DND-41 (cell line): ENCODE measurements at regions not wholly inside any gene's neighbourhood (a gene's known extent, or its start where the extent isn't known, plus 50 kb on each side); places are given as distances from the start of the nearest gene placed in this dataset.

ENCODE experiments used
- ATAC-seq: fragments of 200-7000 bp; cut with Tn5 transposase; 3 replicates; pipeline ENCODE4 v1.9.1; 2021; ENCODE audit warnings: low read depth; ENCODE audit not compliant: insufficient read depth
- DNase-seq: peaks from one replicate; pipeline ENCODE4 v3.0.0-alpha.2; 2020
- H2AFZ ChIP-seq: 2 replicates; pipeline ENCODE4 v1.6.0; 2012; ENCODE audit warnings: low read depth, low read length
- H3K27ac ChIP-seq: 2 replicates; pipeline ENCODE4 v1.5.1; 2012; ENCODE audit warnings: low read length, inconsistent platforms
- H3K27me3 ChIP-seq: fragments of 200-600 bp; sonication (generic); 2 replicates; pipeline ENCODE4 v1.6.0; 2012; ENCODE audit warnings: low read length, mild to moderate bottlenecking, inconsistent platforms; ENCODE audit not compliant: insufficient read depth, poor library complexity
- H3K36me3 ChIP-seq: 2 replicates; pipeline ENCODE4 v1.5.1; 2012; ENCODE audit warnings: low read length, inconsistent platforms; ENCODE audit not compliant: insufficient read depth
- H3K4me1 ChIP-seq: 2 replicates; pipeline ENCODE4 v1.5.1; 2012; ENCODE audit warnings: mild to moderate bottlenecking, low read length; ENCODE audit not compliant: insufficient read depth
- H3K4me2 ChIP-seq: 2 replicates; pipeline ENCODE4 v1.6.0; 2012; ENCODE audit warnings: mild to moderate bottlenecking, moderate library complexity, low read length, inconsistent platforms; ENCODE audit not compliant: insufficient read depth
- H3K4me3 ChIP-seq, 2 experiments: fragments of 200-600 bp in 1 of 2; shearing (Covaris generic) in 1 of 2; 2 replicates each; pipeline ENCODE4 v1.5.1; 2012 to 2016; ENCODE audit warnings: inconsistent platforms in 2 of 2, low read length in 2 of 2, mild to moderate bottlenecking in 2 of 2, low read depth in 1 of 2, moderate library complexity in 1 of 2
- H3K79me2 ChIP-seq: 2 replicates; pipeline ENCODE4 v1.6.0; 2012; ENCODE audit warnings: low read length, inconsistent platforms; ENCODE audit not compliant: insufficient read depth
- H3K9ac ChIP-seq: 2 replicates; pipeline ENCODE4 v1.6.0; 2012; ENCODE audit warnings: low read depth, mild to moderate bottlenecking, inconsistent platforms, low read length, moderate library complexity
- H3K9me3 ChIP-seq: 2 replicates; pipeline ENCODE4 v1.5.1; 2012; ENCODE audit warnings: low read length, moderate library complexity, mild to moderate bottlenecking, inconsistent platforms; ENCODE audit not compliant: insufficient read depth, severe bottlenecking
- H4K20me1 ChIP-seq: 2 replicates; pipeline ENCODE4 v1.6.0; 2012; ENCODE audit warnings: low read length; ENCODE audit not compliant: insufficient read depth
- CTCF ChIP-seq: IDR thresholded peaks from 2 replicates; pipeline ENCODE4 v1.5.1; 2012; ENCODE audit warnings: borderline replicate concordance, low read length, moderate library complexity, mild to moderate bottlenecking; ENCODE audit not compliant: poor library complexity, severe bottlenecking; ENCODE audit errors: extremely low read depth
- EZH2 ChIP-seq: IDR thresholded peaks from 3 replicates; pipeline ENCODE4 v1.6.1; 2012; ENCODE audit warnings: borderline replicate concordance, low read depth, mild to moderate bottlenecking, moderate library complexity, low read length, inconsistent platforms; ENCODE audit not compliant: severe bottlenecking

GRCh38 chr9:88775966-88776365 is 215.3 kb upstream of the S1PR3 start:
- no peaks in the 10 kb centered on the region for H4K20me1 ChIP-seq
- no peaks in the 10 kb centered on the region for H3K79me2 ChIP-seq
- no peak overlapping the region for H2AFZ ChIP-seq
- ATAC-seq (no peak), DNase-seq (no peak)
- H3K4me2 ChIP-seq: no peak overlapping the region
- no peaks in the 10 kb centered on the region for H3K4me1 ChIP-seq
- H3K9me3 ChIP-seq: no peaks in the 10 kb centered on the region
- no peak overlapping the region for H3K9ac ChIP-seq
- TF ChIP-seq EZH2 (no peak), CTCF (no peak)
- no peaks in the 10 kb centered on the region for H3K36me3 ChIP-seq
- H3K4me3 ChIP-seq: no peak overlapping the region
- H3K27me3 ChIP-seq: no peaks in the 10 kb centered on the region
- H3K27ac ChIP-seq: no peak overlapping the region

GRCh38 chr9:88776717-88777497 is 214.4 kb upstream of the S1PR3 start:
- no peaks in the 10 kb centered on the region for H4K20me1 ChIP-seq
- no peak overlapping the region for H2AFZ ChIP-seq
- H3K4me1 ChIP-seq: no peaks in the 10 kb centered on the region
- H3K9ac ChIP-seq: no peak overlapping the region
- H3K9me3 ChIP-seq: no peaks in the 10 kb centered on the region
- DNase-seq (no peak), ATAC-seq (no peak)
- no peak overlapping the region for H3K27ac ChIP-seq
- H3K79me2 ChIP-seq: no peaks in the 10 kb centered on the region
- H3K4me2 ChIP-seq: no peak overlapping the region
- TF ChIP-seq CTCF (no peak), EZH2 (no peak)
- H3K36me3 ChIP-seq: no peaks in the 10 kb centered on the region
- no peaks in the 10 kb centered on the region for H3K27me3 ChIP-seq
- no peak overlapping the region for H3K4me3 ChIP-seq

GRCh38 chr9:88777498-88778312 is 213.6 kb upstream of the S1PR3 start:
- Histone ChIP-seq H3K9ac (no peak overlapping the region), H3K27ac (no peak overlapping the region), H3K27me3 (no peaks in the 10 kb centered on the region), H3K4me3 (no peak overlapping the region), H2AFZ (no peak overlapping the region), H3K79me2 (no peaks in the 10 kb centered on the region), H3K36me3 (no peaks in the 10 kb centered on the region), H4K20me1 (no peaks in the 10 kb centered on the region), H3K4me2 (no peak overlapping the region), H3K4me1 (no peaks in the 10 kb centered on the region), H3K9me3 (no peaks in the 10 kb centered on the region)
- DNase-seq: no peak
- ATAC-seq: no peak
- no peak for TF ChIP-seq CTCF
